HG03045 (cell line): ENCODE measurements at regions not wholly inside any gene's neighbourhood (a gene's known extent, or its start where the extent isn't known, plus 50 kb on each side); places are given as distances from the start of the nearest gene placed in this dataset.

ENCODE experiments used
- ATAC-seq: cut with Tn5 transposase; IDR thresholded peaks from one replicate; pipeline ENCODE4 v1.9.1; 2021; ENCODE audit warnings: mild to moderate bottlenecking, moderate library complexity; ENCODE audit not compliant: unreplicated experiment

DNA sequence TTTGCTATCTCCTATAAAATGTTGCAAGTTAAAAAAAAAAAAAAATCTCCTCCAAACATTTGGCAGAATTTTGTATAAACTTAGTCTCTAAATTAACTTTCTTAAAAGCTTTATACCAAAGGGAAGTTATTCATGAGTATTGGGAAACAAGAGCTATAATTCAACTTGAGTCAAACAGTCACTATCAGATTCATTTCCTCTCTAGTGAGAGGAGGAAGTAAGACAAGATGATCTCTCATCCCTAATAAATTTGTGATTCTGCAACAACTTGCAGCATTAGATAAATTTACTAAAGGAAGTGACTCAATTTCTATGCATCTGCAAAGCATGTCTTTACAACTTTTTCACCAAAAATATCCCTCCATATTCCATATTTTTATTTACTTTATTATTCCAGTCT lies 135.4 kb upstream of the GNPDA2 start:
- no peak for ATAC-seq

GRCh38 chr4:44859477-44859876 lies 133.1 kb upstream of the GNPDA2 start:
- ATAC-seq, result no peak

- ATAC-seq, result no peak
Measured at GRCh38 chr4:44848466-44848865, 122.1 kb upstream of the GNPDA2 start.

DNA sequence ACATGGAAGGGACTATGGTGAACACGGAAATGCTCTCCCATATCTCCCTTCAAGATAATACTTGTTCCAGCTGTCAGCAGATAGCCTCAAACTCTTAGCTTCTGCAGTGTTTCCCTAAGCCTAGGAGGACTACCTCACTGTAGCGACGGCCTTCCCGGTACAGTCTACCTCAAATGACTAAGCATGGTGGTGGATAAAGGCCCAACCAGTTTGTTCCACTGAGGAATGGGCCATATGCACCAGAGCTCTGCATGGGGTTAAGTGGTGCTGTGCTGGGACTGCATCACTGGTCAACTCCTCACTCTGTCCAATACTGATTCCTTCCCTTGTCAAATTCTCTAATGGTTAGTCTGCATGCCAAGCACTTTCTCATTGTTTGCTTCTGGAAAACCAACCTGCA lies 119.6 kb upstream of the GNPDA2 start:
- no peak for ATAC-seq

DNA sequence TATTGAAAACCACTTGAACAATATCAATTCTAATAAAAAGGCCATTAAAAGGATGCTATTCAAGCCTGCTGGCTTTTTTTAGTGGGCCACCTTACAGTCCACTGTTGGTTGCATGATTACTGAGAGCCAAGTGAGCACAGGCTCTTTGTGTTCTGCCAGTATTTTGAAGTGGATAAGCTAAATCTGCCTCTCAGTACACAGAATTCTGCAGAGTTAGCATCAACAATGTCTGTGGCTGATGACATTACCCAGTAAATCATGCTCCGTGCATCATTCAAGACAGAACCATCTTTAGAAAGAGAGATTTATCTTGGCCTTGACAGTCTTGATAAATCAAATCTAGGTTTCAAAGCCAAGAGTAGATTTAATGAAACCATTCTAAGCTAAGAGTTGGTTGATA lies 119.0 kb upstream of the GNPDA2 start:
- no peak for ATAC-seq

GRCh38 chr4:44842531-44842930 lies 116.2 kb upstream of the GNPDA2 start:
- ATAC-seq, result no peak

- no peak for ATAC-seq
Measured at GRCh38 chr4:44817930-44818329, 91.6 kb upstream of the GNPDA2 start.

GRCh38 chr4:44806071-44806470 lies 79.7 kb upstream of the GNPDA2 start:
- ATAC-seq, result no peak

- ATAC-seq, result no peak
Measured at GRCh38 chr4:44804301-44804700, 77.9 kb upstream of the GNPDA2 start.

DNA sequence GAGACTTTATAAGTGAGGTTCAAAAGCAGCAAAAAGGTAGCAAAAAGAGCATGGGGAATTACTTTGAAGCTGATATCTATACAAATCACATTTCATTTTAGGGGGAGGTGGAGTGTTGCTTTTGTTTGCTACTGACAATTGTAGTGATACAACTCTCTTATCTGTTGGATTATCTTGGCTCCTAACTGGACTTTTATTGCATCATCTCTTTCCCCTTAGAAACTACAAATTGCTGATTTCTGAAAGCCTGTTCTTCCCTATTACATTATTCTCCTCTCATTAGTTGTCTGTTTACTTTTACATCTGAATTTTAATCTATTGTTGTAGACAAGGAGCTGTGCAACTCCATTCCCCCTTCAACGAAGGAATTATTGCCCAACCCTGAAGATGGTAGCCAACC lies 75.0 kb upstream of the GNPDA2 start:
- no peak for ATAC-seq

DNA sequence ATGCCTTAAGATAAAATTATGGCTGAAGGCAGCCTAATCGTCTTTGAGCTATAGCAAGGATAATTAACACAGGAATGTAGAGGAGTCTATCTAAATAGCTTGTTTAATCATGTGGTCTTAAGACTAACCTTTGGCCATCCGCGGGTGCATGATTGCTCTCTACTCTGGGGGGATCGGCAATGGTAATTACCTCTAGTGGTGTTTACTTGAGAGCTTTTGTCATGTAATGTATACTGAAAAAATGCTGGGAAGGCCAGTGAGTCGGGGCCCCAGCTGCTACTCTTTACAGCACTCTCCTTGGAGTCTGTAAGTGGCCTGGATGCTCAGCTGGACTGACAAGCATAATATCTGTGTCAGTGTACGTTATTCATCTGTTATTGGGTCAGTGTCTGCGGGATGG lies 65.5 kb upstream of the GNPDA2 start:
- no peak for ATAC-seq

GRCh38 chr4:44777115-44777514 lies 50.8 kb upstream of the GNPDA2 start:
- no peak for ATAC-seq
